GM23248 (cell line): ENCODE measurements at regions not wholly inside any gene's neighbourhood (a gene's known extent, or its start where the extent isn't known, plus 50 kb on each side); places are given as distances from the start of the nearest gene placed in this dataset.

Experiments
- DNase-seq: peaks from one replicate; pipeline ENCODE4 v3.0.0-alpha.2; 2015
- H2AFZ ChIP-seq: fragments of 200-600 bp; sonication (generic); 2 replicates; pipeline ENCODE4 v1.6.1; 2016; ENCODE audit warnings: antibody characterized with exemption
- H3F3A ChIP-seq: fragments of 200-600 bp; sonication (generic); 2 replicates; pipeline ENCODE4 v1.6.1; 2016; ENCODE audit warnings: mild to moderate bottlenecking, antibody characterized with exemption, mixed run types; ENCODE audit not compliant: insufficient read depth
- H3K27ac ChIP-seq: fragments of 200-600 bp; sonication (generic); 2 replicates; pipeline ENCODE4 v1.5.1; 2016; ENCODE audit warnings: mild to moderate bottlenecking
- H3K27me3 ChIP-seq: fragments of 200-600 bp; sonication (generic); replicated peaks from 2 replicates; pipeline ENCODE4 v1.6.1; 2016; ENCODE audit warnings: mild to moderate bottlenecking; ENCODE audit not compliant: insufficient read depth
- H3K36me3 ChIP-seq: fragments of 200-600 bp; sonication (generic); 2 replicates; pipeline ENCODE4 v1.6.1; 2016; ENCODE audit warnings: low read depth, mild to moderate bottlenecking
- H3K4me1 ChIP-seq: fragments of 200-600 bp; sonication (generic); 2 replicates; pipeline ENCODE4 v1.6.1; 2016; ENCODE audit warnings: mild to moderate bottlenecking; ENCODE audit not compliant: insufficient read depth
- H3K4me2 ChIP-seq: fragments of 200-600 bp; sonication (generic); one replicate; pipeline ENCODE4 v1.6.1; 2016; ENCODE audit warnings: mild to moderate bottlenecking; ENCODE audit not compliant: unreplicated experiment
- H3K4me3 ChIP-seq: fragments of 200-600 bp; sonication (generic); 2 replicates; pipeline ENCODE4 v1.5.1; 2016; ENCODE audit warnings: mild to moderate bottlenecking
- H3K79me2 ChIP-seq: fragments of 200-600 bp; sonication (generic); 2 replicates; pipeline ENCODE4 v1.6.1; 2016; ENCODE audit warnings: mild to moderate bottlenecking; ENCODE audit not compliant: insufficient read depth
- H3K9ac ChIP-seq: fragments of 200-600 bp; sonication (generic); 2 replicates; pipeline ENCODE4 v1.6.1; 2016; ENCODE audit warnings: mild to moderate bottlenecking
- H3K9me2 ChIP-seq: fragments of 200-600 bp; sonication (generic); 2 replicates; pipeline ENCODE4 v1.6.1; 2016; ENCODE audit warnings: mixed run types, mild to moderate bottlenecking, moderate library complexity; ENCODE audit not compliant: insufficient read depth
- H3K9me3 ChIP-seq: fragments of 200-600 bp; sonication (generic); one replicate; pipeline ENCODE4 v1.6.1; 2017; ENCODE audit warnings: low read depth
- H4K20me1 ChIP-seq: fragments of 200-600 bp; sonication (generic); 2 replicates; pipeline ENCODE4 v1.6.0; 2016; ENCODE audit not compliant: insufficient read depth
- EZH2 ChIP-seq: fragments of 200-600 bp; sonication (generic); IDR thresholded peaks from 2 replicates; pipeline ENCODE4 v1.6.1; 2018; ENCODE audit warnings: antibody characterized with exemption, mild to moderate bottlenecking; ENCODE audit not compliant: insufficient read depth, poor library complexity, severe bottlenecking
- EZH2phosphoT487 ChIP-seq: fragments of 200-600 bp; sonication (generic); IDR thresholded peaks from 2 replicates; pipeline ENCODE4 v1.6.1; 2018; ENCODE audit warnings: antibody characterized with exemption, moderate library complexity, mild to moderate bottlenecking, low read depth; ENCODE audit not compliant: insufficient read depth
- WGBS, 2 experiments: methylation state at CpG; one replicate each; pipeline ENCODE4 v1.1.6; 2015 to 2017; ENCODE audit warnings: low lambda C conversion rate in 2 of 2, low coverage in 1 of 2; ENCODE audit errors: missing lambda C conversion rate in 2 of 2; 5-methylcytosine and 5-hydroxymethylcytosine counted together
- in situ Hi-C: fragments of 300-500 bp; cut with MboI; formaldehyde crosslinking; loops from 2 replicates; pipeline ENCODE4 v1.15.0; 2020

- Histone ChIP-seq H3K4me2 (no peak overlapping the region), H3K9me2 (no peaks in the 10 kb centered on the region), H3K9ac (no peak overlapping the region), H3K27ac (no peak overlapping the region), H3K79me2 (no peaks in the 10 kb centered on the region), H3K9me3 (no peaks in the 10 kb centered on the region), H3K4me1 (no peaks in the 10 kb centered on the region), H2AFZ (no peak overlapping the region), H3K4me3 (no peak overlapping the region), H3F3A (no peaks in the 10 kb centered on the region), H3K36me3 (no peaks in the 10 kb centered on the region), H3K27me3 (peaks cover 56% of the 10 kb centered on the region), H4K20me1 (no peaks in the 10 kb centered on the region)
- WGBS, 2 experiments = 43 to 54% methylated on average over 2 of the region's 2 CpGs
- no peak for DNase-seq
- TF ChIP-seq EZH2 = no peak
- TF ChIP-seq EZH2phosphoT487 = no peak
- in situ Hi-C loops = no loop called here
Measured at GRCh38 chr12:111157486-111157885, 211.4 kb downstream of the PHETA1 start.

- H3K27ac ChIP-seq = no peak overlapping the region
- H2AFZ ChIP-seq = no peak overlapping the region
- no peaks in the 10 kb centered on the region for H3K9me3 ChIP-seq
- no peaks in the 10 kb centered on the region for H3K9me2 ChIP-seq
- H3K79me2 ChIP-seq = no peaks in the 10 kb centered on the region
- H4K20me1 ChIP-seq = no peaks in the 10 kb centered on the region
- no peak for TF ChIP-seq EZH2
- no peak for TF ChIP-seq EZH2phosphoT487
- H3K4me3 ChIP-seq = no peak overlapping the region
- H3K36me3 ChIP-seq = no peaks in the 10 kb centered on the region
- H3K9ac ChIP-seq = no peak overlapping the region
- H3K4me2 ChIP-seq = no peak overlapping the region
- peaks cover 56% of the 10 kb centered on the region for H3K27me3 ChIP-seq
- in situ Hi-C loops = no loop called here
- no peaks in the 10 kb centered on the region for H3K4me1 ChIP-seq
- H3F3A ChIP-seq = no peaks in the 10 kb centered on the region
- 41 to 59% methylated on average over 3 of the region's 3 CpGs for WGBS, 2 experiments
- no peak for DNase-seq
Measured at GRCh38 chr12:111156304-111156703, 212.6 kb downstream of the PHETA1 start.

- Histone ChIP-seq H3K79me2 (no peaks in the 10 kb centered on the region), H4K20me1 (no peaks in the 10 kb centered on the region), H3K9me2 (no peaks in the 10 kb centered on the region), H3F3A (no peaks in the 10 kb centered on the region), H3K4me3 (no peak overlapping the region), H3K27ac (no peak overlapping the region), H2AFZ (no peak overlapping the region), H3K9me3 (no peaks in the 10 kb centered on the region), H3K9ac (no peak overlapping the region), H3K4me2 (no peak overlapping the region), H3K36me3 (no peaks in the 10 kb centered on the region), H3K4me1 (no peaks in the 10 kb centered on the region), H3K27me3 (peaks cover 63% of the 10 kb centered on the region)
- 70 to 75% methylated on average over 8 of the region's 8 CpGs for WGBS, 2 experiments
- TF ChIP-seq EZH2 (no peak), EZH2phosphoT487 (no peak)
- no peak for DNase-seq
- in situ Hi-C loops = no loop called here
Measured at GRCh38 chr12:111155521-111155920, 213.4 kb downstream of the PHETA1 start.

- WGBS, 2 experiments = 70 to 71% methylated on average over 3 of the region's 3 CpGs
- no peak overlapping the region for H2AFZ ChIP-seq
- no peaks in the 10 kb centered on the region for H3K9me3 ChIP-seq
- H3K79me2 ChIP-seq = no peaks in the 10 kb centered on the region
- no peaks in the 10 kb centered on the region for H3K4me1 ChIP-seq
- no peaks in the 10 kb centered on the region for H3F3A ChIP-seq
- no peaks in the 10 kb centered on the region for H3K36me3 ChIP-seq
- H3K4me3 ChIP-seq = no peak overlapping the region
- H3K27ac ChIP-seq = no peak overlapping the region
- in situ Hi-C loops = no loop called here
- peaks cover 67% of the 10 kb centered on the region for H3K27me3 ChIP-seq
- TF ChIP-seq EZH2 (no peak), EZH2phosphoT487 (no peak)
- H3K9ac ChIP-seq = no peak overlapping the region
- H3K9me2 ChIP-seq = no peaks in the 10 kb centered on the region
- DNase-seq = no peak
- H3K4me2 ChIP-seq = no peak overlapping the region
- H4K20me1 ChIP-seq = no peaks in the 10 kb centered on the region
Measured at GRCh38 chr12:111155020-111155419, 213.9 kb downstream of the PHETA1 start.
